Cardiac septum (tissue), 1 donor: ENCODE measurements at regions not wholly inside any gene's neighbourhood (a gene's known extent, or its start where the extent isn't known, plus 50 kb on each side); places are given as distances from the start of the nearest gene placed in this dataset.
A peak's percentile ranks its signal among the peaks of the same experiment; 100 is the strongest.
"Not testable (repeated sequence)": the region's sequence is repeated elsewhere in the genome, so short reads cannot be mapped to it uniquely, and the experiment has no call there.

Experiments used
- DNase-seq: peaks from one replicate; pipeline ENCODE4 v3.0.0-alpha.2; 2020; ENCODE audit warnings: low spot score
- intact Hi-C: fragments of 100-400 bp; cut with DNase I; formaldehyde crosslinking; loops from one replicate; pipeline ENCODE4 v1.14.0; 2022
- donor health status: DM: no; HTN: no; CAD: no.

GRCh38 chr6:156587071-156587470, 190.1 kb upstream of the ARID1B start:
- intact Hi-C loops, result no loop called here
- no peak for DNase-seq

GRCh38 chr6:156585859-156586258, 191.3 kb upstream of the ARID1B start:
- intact Hi-C loops, result no loop called here
- no peak for DNase-seq

- intact Hi-C loops, DNase-seq: not testable (repeated sequence)
Measured at GRCh38 chr6:156584121-156584520, 193.1 kb upstream of the ARID1B start.

GRCh38 chr6:156583083-156583482, 194.1 kb upstream of the ARID1B start:
- DNase-seq, result no peak
- intact Hi-C loops, result no loop called here

- no peak for DNase-seq
- intact Hi-C loops, result no loop called here
Measured at GRCh38 chr6:156582509-156582992, 194.6 kb upstream of the ARID1B start.

GRCh38 chr6:156579564-156579963, 197.6 kb upstream of the ARID1B start:
- DNase-seq, result no peak
- intact Hi-C loops, result no loop called here

GRCh38 chr6:156577749-156578148, 199.4 kb upstream of the ARID1B start:
- intact Hi-C loops, result no loop called here

GRCh38 chr6:156575361-156575760, 201.8 kb upstream of the ARID1B start:
- intact Hi-C loops, result no loop called here
- no peak for DNase-seq

More at GRCh38 chr6:156577749-156578148, 199.4 kb upstream of the ARID1B start:
- DNase-seq, result no peak

- DNase-seq, result no peak
- intact Hi-C loops, result loop anchor here (5.0 to 10.0 kb wide), 6 partner anchors 123 to 620 kb away; partner anchors contain the start of gene ARID1B
Measured at GRCh38 chr6:156564807-156565149, 212.4 kb upstream of the ARID1B start.

GRCh38 chr6:156564127-156564806, 212.9 kb upstream of the ARID1B start:
- peak; percentile 90 for DNase-seq
- intact Hi-C loops, result loop anchor here (5.0 to 10.0 kb wide), 6 partner anchors 123 to 621 kb away; partner anchors contain the start of gene ARID1B

- no peak for DNase-seq
- intact Hi-C loops, result loop anchor here (5.0 to 10.0 kb wide), 6 partner anchors 124 to 621 kb away; partner anchors contain the start of gene ARID1B
Measured at GRCh38 chr6:156563714-156564113, 213.5 kb upstream of the ARID1B start.

GRCh38 chr6:156562636-156563035, 214.5 kb upstream of the ARID1B start:
- DNase-seq, result no peak
- intact Hi-C loops, result loop anchor here (5.0 to 10.0 kb wide), 6 partner anchors 125 to 622 kb away; partner anchors contain the start of gene ARID1B

GRCh38 chr6:156562019-156562418, 215.2 kb upstream of the ARID1B start:
- intact Hi-C loops, result loop anchor here (5.0 to 10.0 kb wide), 6 partner anchors 125 to 623 kb away; partner anchors contain the start of gene ARID1B
- no peak for DNase-seq

- DNase-seq, result no peak
- intact Hi-C loops, result loop anchor here (5.0 to 10.0 kb wide), 6 partner anchors 127 to 624 kb away; partner anchors contain the start of gene ARID1B
Measured at GRCh38 chr6:156560476-156560875, 216.7 kb upstream of the ARID1B start.

- intact Hi-C loops, result no loop called here
- DNase-seq, result no peak
Measured at GRCh38 chr6:156559162-156559690, 218.0 kb upstream of the ARID1B start.

GRCh38 chr6:156557911-156558259, 219.3 kb upstream of the ARID1B start:
- no peak for DNase-seq
- intact Hi-C loops, result no loop called here

GRCh38 chr6:156557251-156557910, 219.8 kb upstream of the ARID1B start:
- no peak for DNase-seq
- intact Hi-C loops, result no loop called here

GRCh38 chr6:156556811-156557210, 220.4 kb upstream of the ARID1B start:
- no peak for DNase-seq
- intact Hi-C loops, result no loop called here

GRCh38 chr6:156555116-156555515, 222.1 kb upstream of the ARID1B start:
- no peak for DNase-seq
- intact Hi-C loops, result no loop called here

GRCh38 chr6:156554160-156554559, 223.0 kb upstream of the ARID1B start:
- no peak for DNase-seq
- intact Hi-C loops, result no loop called here

GRCh38 chr6:156552849-156553248, 224.3 kb upstream of the ARID1B start:
- no peak for DNase-seq
- intact Hi-C loops, result no loop called here
